Suprapubic skin (tissue), 3 donors: ENCODE measurements at regions not wholly inside any gene's neighbourhood (a gene's known extent, or its start where the extent isn't known, plus 50 kb on each side); places are given as distances from the start of the nearest gene placed in this dataset.

Experiments used
- POLR2A ChIP-seq, 2 donors: fragments of 450-650 bp; IDR thresholded peaks; one replicate each; pipeline ENCODE4 v1.6.1; 2017; ENCODE audit warnings: antibody characterized with exemption in 2 of 2, mild to moderate bottlenecking in 2 of 2, moderate library complexity in 2 of 2
- TF ChIP-seq, protein P1 (sequence below), 2 donors: fragments of 200-600 bp in 1 of 2; fragments of 450-650 bp in 1 of 2; sonication (generic) in 1 of 2; IDR thresholded peaks; one replicate each; pipeline ENCODE4 v1.5.1; 2016 to 2019; ENCODE audit warnings: antibody characterized with exemption in 2 of 2, mild to moderate bottlenecking in 1 of 2, moderate library complexity in 1 of 2

DNA sequence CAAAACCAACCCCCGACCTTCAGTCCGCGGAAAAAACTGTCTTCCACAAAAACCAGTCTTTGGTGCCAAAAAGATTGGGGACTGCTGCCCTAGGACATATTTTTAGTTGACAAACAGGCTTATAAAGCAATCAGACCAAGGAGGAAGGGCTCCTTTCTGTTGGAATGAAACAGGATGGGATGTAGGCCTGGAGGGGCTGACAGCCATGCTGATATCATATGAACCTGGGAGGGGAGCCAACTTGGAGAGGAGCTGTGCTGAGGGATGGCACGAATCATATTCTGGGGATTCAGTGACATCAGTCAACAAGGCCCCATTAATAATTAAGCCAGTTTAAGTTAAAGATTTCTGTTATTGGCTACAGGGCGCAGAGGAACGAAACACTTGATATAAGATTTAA, 225.4 kb upstream of the TSHZ2 start:
- TF ChIP-seq, protein P1, sequence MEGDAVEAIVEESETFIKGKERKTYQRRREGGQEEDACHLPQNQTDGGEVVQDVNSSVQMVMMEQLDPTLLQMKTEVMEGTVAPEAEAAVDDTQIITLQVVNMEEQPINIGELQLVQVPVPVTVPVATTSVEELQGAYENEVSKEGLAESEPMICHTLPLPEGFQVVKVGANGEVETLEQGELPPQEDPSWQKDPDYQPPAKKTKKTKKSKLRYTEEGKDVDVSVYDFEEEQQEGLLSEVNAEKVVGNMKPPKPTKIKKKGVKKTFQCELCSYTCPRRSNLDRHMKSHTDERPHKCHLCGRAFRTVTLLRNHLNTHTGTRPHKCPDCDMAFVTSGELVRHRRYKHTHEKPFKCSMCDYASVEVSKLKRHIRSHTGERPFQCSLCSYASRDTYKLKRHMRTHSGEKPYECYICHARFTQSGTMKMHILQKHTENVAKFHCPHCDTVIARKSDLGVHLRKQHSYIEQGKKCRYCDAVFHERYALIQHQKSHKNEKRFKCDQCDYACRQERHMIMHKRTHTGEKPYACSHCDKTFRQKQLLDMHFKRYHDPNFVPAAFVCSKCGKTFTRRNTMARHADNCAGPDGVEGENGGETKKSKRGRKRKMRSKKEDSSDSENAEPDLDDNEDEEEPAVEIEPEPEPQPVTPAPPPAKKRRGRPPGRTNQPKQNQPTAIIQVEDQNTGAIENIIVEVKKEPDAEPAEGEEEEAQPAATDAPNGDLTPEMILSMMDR (IDR thresholded peaks at IDR 0.05), result no peak
- TF ChIP-seq POLR2A (IDR thresholded peaks at IDR 0.05), result no peak
